WTC11 (cell line): ENCODE measurements at regions not wholly inside any gene's neighbourhood (a gene's known extent, or its start where the extent isn't known, plus 50 kb on each side); places are given as distances from the start of the nearest gene placed in this dataset.

Source experiments
- CTCF ChIP-seq: fragments of 200-600 bp; IDR thresholded peaks from 2 replicates; pipeline ENCODE4 v1.8.0; 2022; ENCODE audit warnings: antibody characterized with exemption
- E2F4 ChIP-seq: sonication (generic); formaldehyde crosslinking; IDR thresholded peaks from 2 replicates; pipeline ENCODE4 v1.8.1; 2022; ENCODE audit warnings: low read depth, mild to moderate bottlenecking, moderate library complexity, missing genetic modification reagents, borderline replicate concordance
- EMX1 ChIP-seq: fragments of 250-450 bp; sonication (Bioruptor Pico); IDR thresholded peaks from 2 replicates; pipeline ENCODE4 v1.8.0; 2021; ENCODE audit warnings: mild to moderate bottlenecking
- MAX ChIP-seq: sonication (generic); formaldehyde crosslinking; IDR thresholded peaks from 2 replicates; pipeline ENCODE4 v1.8.0; 2022; ENCODE audit warnings: mild to moderate bottlenecking, missing genetic modification reagents
- MYBL2 ChIP-seq: sonication (generic); formaldehyde crosslinking; IDR thresholded peaks from 2 replicates; pipeline ENCODE4 v1.8.1; 2023; ENCODE audit warnings: mild to moderate bottlenecking, moderate library complexity, missing genetic modification reagents
- NFE2L1 ChIP-seq: sonication (generic); formaldehyde crosslinking; IDR thresholded peaks from 2 replicates; pipeline ENCODE4 v1.8.1; 2023; ENCODE audit warnings: missing genetic modification reagents
- NFYB ChIP-seq: sonication (generic); formaldehyde crosslinking; conservative IDR thresholded peaks from 2 replicates; pipeline ENCODE4 v1.8.0; 2022; ENCODE audit warnings: low read depth, missing genetic modification reagents
- NR2C2 ChIP-seq: sonication (generic); formaldehyde crosslinking; IDR thresholded peaks from 2 replicates; pipeline ENCODE4 v1.8.0; 2022; ENCODE audit warnings: mild to moderate bottlenecking, missing genetic modification reagents
- STAT6 ChIP-seq: sonication (generic); formaldehyde crosslinking; conservative IDR thresholded peaks from 2 replicates; pipeline ENCODE4 v1.8.1; 2023; ENCODE audit warnings: mild to moderate bottlenecking, low read depth, missing genetic modification reagents, moderate library complexity
- TCF7 ChIP-seq: sonication (generic); formaldehyde crosslinking; IDR thresholded peaks from 2 replicates; pipeline ENCODE4 v1.8.0; 2022; ENCODE audit warnings: mild to moderate bottlenecking, low read depth, missing genetic modification reagents, moderate library complexity
- TEAD4 ChIP-seq: sonication (generic); formaldehyde crosslinking; IDR thresholded peaks from 2 replicates; pipeline ENCODE4 v1.8.0; 2022; ENCODE audit warnings: mild to moderate bottlenecking, missing genetic modification reagents
- ZNF423 ChIP-seq: fragments of 250-450 bp; sonication (Bioruptor Pico); IDR thresholded peaks from 2 replicates; pipeline ENCODE4 v2.1.2; 2022; ENCODE audit warnings: mild to moderate bottlenecking, moderate library complexity

GRCh38 chr1:30146448-30146847 is 576.9 kb downstream of the MATN1 start:
- no peak for TF ChIP-seq TEAD4 (CRISPR knock-in tag)
- TF ChIP-seq NFE2L1 (CRISPR knock-in tag), result no peak
- TF ChIP-seq CTCF, result no peak
- TF ChIP-seq TCF7 (CRISPR knock-in tag), result no peak
- TF ChIP-seq EMX1 (CRISPR knock-in tag), result no peak
- TF ChIP-seq E2F4, result no peak
- no peak for TF ChIP-seq MAX (CRISPR knock-in tag)
- TF ChIP-seq NR2C2 (CRISPR knock-in tag), result no peak
- no peak for TF ChIP-seq ZNF423 (CRISPR knock-in tag)
- no peak for TF ChIP-seq MYBL2 (CRISPR knock-in tag)
- TF ChIP-seq NFYB (CRISPR knock-in tag), result no peak
- no peak for TF ChIP-seq STAT6
